ENCODE measurements at regions not wholly inside any gene's neighbourhood (a gene's known extent, or its start where the extent isn't known, plus 50 kb on each side); places are given as distances from the start of the nearest gene placed in this dataset.

DNA sequence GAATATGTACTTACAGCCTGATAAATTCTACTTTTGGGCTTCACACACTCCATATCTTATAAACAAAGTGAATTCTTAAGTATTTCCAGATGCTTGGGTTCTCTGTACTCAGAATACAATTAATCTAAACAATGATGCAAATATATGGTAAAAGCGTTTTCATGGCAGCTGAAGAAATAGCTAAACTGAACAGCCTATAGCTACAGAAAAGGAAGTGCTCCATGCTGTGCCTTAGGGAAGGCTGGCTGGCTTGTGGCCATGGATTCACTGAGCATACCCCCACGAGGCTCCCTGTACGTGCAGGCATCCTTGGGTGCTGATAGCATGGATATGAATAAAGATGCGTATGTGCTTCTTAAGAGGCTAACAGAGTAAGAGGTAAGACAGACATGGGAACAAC lies 264.0 kb downstream of the KLF13 start:
- no peak for DNase-seq (ENCODE audit: low read depth)
- no peak for TF ChIP-seq CTCF (conservative IDR thresholded peaks at IDR 0.05; ENCODE audit: low read depth, low read length)
- no peak overlapping the region for H3K4me3 ChIP-seq (ENCODE audit: low read length)

- no peak overlapping the region for H3K4me3 ChIP-seq (ENCODE audit: low read length)
- DNase-seq (ENCODE audit: low read depth), result no peak
- TF ChIP-seq CTCF (conservative IDR thresholded peaks at IDR 0.05; ENCODE audit: low read depth, low read length), result no peak
Measured at GRCh38 chr15:31591908-31592307, 265.3 kb downstream of the KLF13 start.

DNA sequence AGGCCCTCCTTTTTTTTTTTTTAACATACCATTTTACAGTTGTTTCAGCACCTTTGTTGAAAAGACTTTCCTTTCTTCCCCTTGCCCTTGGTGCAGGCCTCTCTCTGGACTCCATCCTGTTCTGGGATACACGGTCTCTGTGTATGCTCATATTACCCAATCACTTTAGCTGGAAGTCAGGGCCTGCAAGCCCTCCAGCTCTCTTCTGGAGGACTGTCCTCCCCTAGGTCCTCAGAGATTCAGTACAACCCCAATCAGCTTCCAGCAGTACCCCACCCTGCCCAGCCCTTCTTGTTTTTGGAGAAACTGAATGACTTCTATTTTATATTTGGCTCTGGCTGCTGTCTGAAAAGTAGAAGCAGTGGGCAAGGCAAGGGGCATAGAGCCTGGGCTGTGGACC lies 270.8 kb downstream of the KLF13 start:
- TF ChIP-seq CTCF (conservative IDR thresholded peaks at IDR 0.05; ENCODE audit: low read depth, low read length), result no peak
- no peak for DNase-seq (ENCODE audit: low read depth)
- no peak overlapping the region for H3K4me3 ChIP-seq (ENCODE audit: low read length)

DNA sequence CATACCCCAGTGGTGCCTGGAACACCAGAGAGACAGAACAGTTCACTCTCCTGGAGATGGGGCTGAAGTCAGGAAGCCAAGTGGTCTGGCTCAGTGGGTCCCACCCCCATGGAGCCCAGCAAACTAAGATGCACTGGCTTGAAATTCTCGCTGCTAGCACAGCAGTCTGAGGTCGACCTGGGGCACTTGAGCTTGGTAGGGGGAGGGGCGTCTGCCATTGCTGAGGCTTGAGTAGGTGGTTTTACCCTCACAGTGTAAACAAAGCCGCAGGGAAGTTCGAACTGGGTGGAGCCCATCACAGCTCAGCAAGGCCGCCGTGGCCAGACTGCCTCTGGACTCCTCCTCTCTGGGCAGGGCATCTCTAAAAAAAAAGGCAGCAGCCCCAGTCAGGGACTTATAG lies 272.0 kb downstream of the KLF13 start:
- H3K4me3 ChIP-seq (ENCODE audit: low read length), result no peak overlapping the region
- no peak for DNase-seq (ENCODE audit: low read depth)
- no peak for TF ChIP-seq CTCF (conservative IDR thresholded peaks at IDR 0.05; ENCODE audit: low read depth, low read length)

GRCh38 chr15:31605467-31605931 lies 278.9 kb downstream of the KLF13 start:
- no peak overlapping the region for H3K4me3 ChIP-seq (ENCODE audit: low read length)
- DNase-seq (ENCODE audit: low read depth), result no peak
- peak; percentile 39 for TF ChIP-seq CTCF (conservative IDR thresholded peaks at IDR 0.05; ENCODE audit: low read depth, low read length)

GRCh38 chr15:31606194-31606669 lies 279.6 kb downstream of the KLF13 start:
- DNase-seq (ENCODE audit: low read depth), result no peak

More at GRCh38 chr15:31606194-31606669, 279.6 kb downstream of the KLF13 start:
- H3K4me3 ChIP-seq (ENCODE audit: low read length), result no peak overlapping the region
- TF ChIP-seq CTCF (conservative IDR thresholded peaks at IDR 0.05; ENCODE audit: low read depth, low read length), result no peak

All from retinal pigment epithelial cell (primary cell).